ENCODE measurements at regions not wholly inside any gene's neighbourhood (a gene's known extent, or its start where the extent isn't known, plus 50 kb on each side); places are given as distances from the start of the nearest gene placed in this dataset.

GRCh38 chr16:55947366-55947765 lies 72.2 kb upstream of the CES5A start:
- no peak for DNase-seq (ENCODE audit: low read depth in 2 of 2, low spot score in 1 of 2)

- peak; percentile 23 to 27 for DNase-seq (ENCODE audit: low read depth in 2 of 2, low spot score in 1 of 2)
Measured at GRCh38 chr16:55944377-55944802, 69.2 kb upstream of the CES5A start.

GRCh38 chr16:55943267-55943666 lies 68.1 kb upstream of the CES5A start:
- DNase-seq (ENCODE audit: low read depth in 2 of 2, low spot score in 1 of 2): no peak

- no peak for DNase-seq (ENCODE audit: low read depth in 2 of 2, low spot score in 1 of 2)
Measured at GRCh38 chr16:55942821-55943220, 67.6 kb upstream of the CES5A start.

- DNase-seq (ENCODE audit: low read depth in 2 of 2, low spot score in 1 of 2): no peak
Measured at GRCh38 chr16:55941552-55941951, 66.4 kb upstream of the CES5A start.

- DNase-seq (ENCODE audit: low read depth in 2 of 2, low spot score in 1 of 2): no peak
Measured at GRCh38 chr16:55938126-55938525, 63.0 kb upstream of the CES5A start.

- DNase-seq (ENCODE audit: low read depth in 2 of 2, low spot score in 1 of 2): no peak
Measured at GRCh38 chr16:55933038-55933437, 57.9 kb upstream of the CES5A start.

- DNase-seq (ENCODE audit: low read depth in 2 of 2, low spot score in 1 of 2): no peak
Measured at GRCh38 chr16:55930036-55930435, 54.9 kb upstream of the CES5A start.

- DNase-seq (ENCODE audit: low read depth in 2 of 2, low spot score in 1 of 2): no peak
Measured at GRCh38 chr16:55929181-55929580, 54.0 kb upstream of the CES5A start.

- DNase-seq (ENCODE audit: low read depth in 2 of 2, low spot score in 1 of 2): no peak
Measured at GRCh38 chr16:55925242-55925641, 50.1 kb upstream of the CES5A start.
